ENCODE measurements at regions not wholly inside any gene's neighbourhood (a gene's known extent, or its start where the extent isn't known, plus 50 kb on each side); places are given as distances from the start of the nearest gene placed in this dataset.
A peak's percentile ranks its signal among the peaks of the same experiment; 100 is the strongest.

DNA sequence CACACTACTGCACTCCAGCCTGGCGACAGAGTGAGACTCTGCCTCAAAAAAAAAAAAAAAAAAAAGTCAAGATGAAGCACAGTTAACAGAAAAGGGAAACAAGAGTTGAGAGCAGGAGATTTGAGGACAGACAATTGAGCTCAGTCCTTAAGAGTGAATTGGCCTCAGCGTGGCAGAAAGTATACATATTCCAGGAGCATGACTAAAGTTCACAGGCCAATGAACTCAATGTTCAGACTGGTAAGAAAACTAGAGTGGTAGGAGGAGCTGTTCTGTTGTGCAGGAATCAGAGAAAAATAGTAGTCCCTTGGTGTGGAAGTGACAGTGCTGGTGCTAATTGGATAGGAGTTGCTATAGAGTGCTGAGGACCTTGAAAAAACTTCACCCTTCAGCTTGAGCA lies 60.0 kb downstream of the NRN1 start:
- no peak for DNase-seq
- H3K36me3 ChIP-seq: no peaks in the 10 kb centered on the region
- no peak overlapping the region for H3K4me3 ChIP-seq
- H3K27me3 ChIP-seq: no peaks in the 10 kb centered on the region
- intact Hi-C loops (cut with DNase I): no loop called here
- TF ChIP-seq EP300 (IDR thresholded peaks at IDR 0.05) (no peak), POLR2AphosphoS5 (IDR thresholded peaks at IDR 0.05) (no peak), POLR2A (IDR thresholded peaks at IDR 0.05) (no peak)
- TF ChIP-seq, protein P1, sequence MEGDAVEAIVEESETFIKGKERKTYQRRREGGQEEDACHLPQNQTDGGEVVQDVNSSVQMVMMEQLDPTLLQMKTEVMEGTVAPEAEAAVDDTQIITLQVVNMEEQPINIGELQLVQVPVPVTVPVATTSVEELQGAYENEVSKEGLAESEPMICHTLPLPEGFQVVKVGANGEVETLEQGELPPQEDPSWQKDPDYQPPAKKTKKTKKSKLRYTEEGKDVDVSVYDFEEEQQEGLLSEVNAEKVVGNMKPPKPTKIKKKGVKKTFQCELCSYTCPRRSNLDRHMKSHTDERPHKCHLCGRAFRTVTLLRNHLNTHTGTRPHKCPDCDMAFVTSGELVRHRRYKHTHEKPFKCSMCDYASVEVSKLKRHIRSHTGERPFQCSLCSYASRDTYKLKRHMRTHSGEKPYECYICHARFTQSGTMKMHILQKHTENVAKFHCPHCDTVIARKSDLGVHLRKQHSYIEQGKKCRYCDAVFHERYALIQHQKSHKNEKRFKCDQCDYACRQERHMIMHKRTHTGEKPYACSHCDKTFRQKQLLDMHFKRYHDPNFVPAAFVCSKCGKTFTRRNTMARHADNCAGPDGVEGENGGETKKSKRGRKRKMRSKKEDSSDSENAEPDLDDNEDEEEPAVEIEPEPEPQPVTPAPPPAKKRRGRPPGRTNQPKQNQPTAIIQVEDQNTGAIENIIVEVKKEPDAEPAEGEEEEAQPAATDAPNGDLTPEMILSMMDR (IDR thresholded peaks at IDR 0.05): no peak
- no peaks in the 10 kb centered on the region for H3K9me3 ChIP-seq
- H3K27ac ChIP-seq: no peak overlapping the region
- 80 to 88% methylated on average over 2 of the region's 2 CpGs for WGBS, 2 donors
- peaks cover 0 to 1% (median under 1%) of the 10 kb centered on the region in 4 donors for H3K4me1 ChIP-seq

DNA sequence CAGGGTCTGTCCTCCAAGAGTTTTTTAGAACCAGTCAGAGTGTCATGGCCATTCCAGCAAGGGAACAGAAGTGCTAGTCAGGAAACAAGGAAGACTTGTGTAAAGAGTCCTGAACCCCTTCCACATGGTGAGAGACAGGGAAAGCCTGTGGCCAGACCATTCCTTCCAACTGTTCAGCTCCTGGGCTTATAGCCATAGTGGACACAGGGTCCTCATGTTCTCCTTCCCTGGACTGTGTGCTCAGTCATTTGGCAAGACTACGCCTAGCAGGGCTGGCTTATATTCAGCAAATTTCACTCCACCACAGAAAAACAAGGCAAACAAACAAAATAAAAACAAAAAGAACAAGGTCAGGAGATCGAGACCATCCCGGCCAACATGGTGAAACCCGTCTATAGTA lies 60.5 kb downstream of the NRN1 start:
- TF ChIP-seq EP300 (IDR thresholded peaks at IDR 0.05) (no peak), POLR2AphosphoS5 (IDR thresholded peaks at IDR 0.05) (no peak)
- no peak for DNase-seq
- no peak overlapping the region for H3K27ac ChIP-seq
- intact Hi-C loops (cut with DNase I): no loop called here
- 91 to 94% methylated on average over 4 of the region's 4 CpGs for WGBS, 2 donors
- H3K9me3 ChIP-seq: no peaks in the 10 kb centered on the region
- no peaks in the 10 kb centered on the region for H3K27me3 ChIP-seq
- no peak overlapping the region for H3K4me3 ChIP-seq
- no peaks in the 10 kb centered on the region for H3K36me3 ChIP-seq
- H3K4me1 ChIP-seq: peaks cover 0 to 6% (median 3%) of the 10 kb centered on the region in 4 donors

DNA sequence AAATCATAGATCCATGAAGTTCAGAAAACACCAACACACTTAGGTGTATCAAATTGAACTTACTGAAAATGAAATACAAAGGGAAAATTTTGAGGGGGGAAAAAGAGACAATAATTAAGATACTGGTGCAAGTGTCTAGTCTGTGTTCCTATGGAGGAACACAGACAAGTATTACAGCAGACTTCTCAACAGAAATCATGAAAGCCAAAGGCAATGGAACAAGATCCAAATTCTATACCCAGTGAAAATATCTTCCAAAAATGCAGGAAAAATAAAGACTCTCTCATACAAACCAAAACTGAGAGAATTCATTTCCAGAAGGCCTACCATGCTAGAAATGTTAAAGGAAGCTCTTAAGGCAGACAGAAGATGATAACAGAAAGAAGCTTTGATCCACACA lies 63.1 kb downstream of the NRN1 start:
- Histone ChIP-seq H3K27me3 (no peaks in the 10 kb centered on the region), H3K9me3 (no peaks in the 10 kb centered on the region), H3K36me3 (no peaks in the 10 kb centered on the region), H3K4me1 (peaks cover 0 to 16% (median 12%) of the 10 kb centered on the region in 4 donors), H3K4me3 (no peak overlapping the region), H3K27ac (no peak overlapping the region)
- DNase-seq: no peak
- TF ChIP-seq, protein P1 (IDR thresholded peaks at IDR 0.05): no peak
- no peak for TF ChIP-seq EP300 (IDR thresholded peaks at IDR 0.05)
- TF ChIP-seq POLR2A (IDR thresholded peaks at IDR 0.05): no peak
- no peak for TF ChIP-seq POLR2AphosphoS5 (IDR thresholded peaks at IDR 0.05)
- intact Hi-C loops (cut with DNase I): no loop called here

DNA sequence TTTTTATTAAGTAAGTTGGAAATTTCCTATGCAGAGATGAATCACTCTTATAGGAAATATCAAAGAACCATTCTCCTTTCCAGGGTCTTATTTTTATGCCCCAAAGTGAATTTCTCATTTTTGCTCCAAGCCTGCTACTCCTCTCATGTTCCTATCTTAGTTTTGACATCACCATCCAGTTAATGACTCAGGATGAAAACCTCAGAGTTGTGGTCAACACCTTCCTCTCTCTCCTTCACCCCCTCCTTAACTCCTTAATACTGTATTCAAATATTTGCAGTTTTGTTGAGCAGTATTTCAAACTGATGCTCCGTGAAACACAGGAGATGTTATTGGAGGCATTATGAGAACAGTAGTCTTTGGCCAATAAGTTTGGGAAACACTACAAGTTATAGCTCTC lies 64.1 kb downstream of the NRN1 start:
- H3K27me3 ChIP-seq: no peaks in the 10 kb centered on the region
- TF ChIP-seq, protein P1 (IDR thresholded peaks at IDR 0.05): no peak
- TF ChIP-seq EP300 (IDR thresholded peaks at IDR 0.05) (no peak), POLR2A (IDR thresholded peaks at IDR 0.05) (no peak), POLR2AphosphoS5 (IDR thresholded peaks at IDR 0.05) (no peak)
- WGBS, 2 donors: 96% methylated on average over 1 of the region's 1 CpG
- no peaks in the 10 kb centered on the region for H3K36me3 ChIP-seq
- intact Hi-C loops (cut with DNase I): no loop called here
- H3K9me3 ChIP-seq: no peaks in the 10 kb centered on the region
- H3K4me3 ChIP-seq: no peak overlapping the region
- DNase-seq: no peak
- peaks cover 0 to 16% (median 12%) of the 10 kb centered on the region in 4 donors for H3K4me1 ChIP-seq
- no peak overlapping the region for H3K27ac ChIP-seq

DNA sequence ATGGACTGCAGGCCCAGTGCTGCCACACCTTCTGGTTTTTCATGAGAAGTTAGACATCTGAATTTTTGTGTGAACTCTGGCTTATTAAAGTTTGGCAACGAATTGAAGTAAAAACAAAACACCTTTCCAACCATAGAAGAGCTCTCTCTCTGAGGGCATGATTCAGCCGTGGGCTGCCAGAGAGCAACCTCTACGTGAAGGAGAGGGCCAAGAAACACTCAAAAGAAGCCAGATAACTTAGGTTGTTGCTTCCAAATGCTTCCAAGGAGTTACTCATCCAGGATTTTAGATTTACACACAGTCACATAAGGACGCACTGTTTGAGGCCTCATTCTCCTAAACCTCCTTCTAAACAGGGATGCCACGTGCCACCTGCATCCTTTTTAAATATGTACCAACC lies 65.5 kb downstream of the NRN1 start:
- intact Hi-C loops (cut with DNase I): no loop called here
- TF ChIP-seq POLR2AphosphoS5 (IDR thresholded peaks at IDR 0.05) (no peak), EP300 (IDR thresholded peaks at IDR 0.05) (no peak), POLR2A (IDR thresholded peaks at IDR 0.05) (no peak)
- TF ChIP-seq, protein P1 (IDR thresholded peaks at IDR 0.05): no peak
- no peaks in the 10 kb centered on the region for H3K36me3 ChIP-seq
- 79 to 80% methylated on average over 5 of the region's 5 CpGs for WGBS, 2 donors
- H3K4me3 ChIP-seq: no peak overlapping the region
- no peaks in the 10 kb centered on the region for H3K9me3 ChIP-seq
- peaks cover 0 to 16% (median 12%) of the 10 kb centered on the region in 4 donors for H3K4me1 ChIP-seq
- no peak for DNase-seq
- peak overlapping the region in 1 of 4 donors; percentile 27 for H3K27ac ChIP-seq
- H3K27me3 ChIP-seq: no peaks in the 10 kb centered on the region
